DND-41 (cell line): ENCODE measurements at regions not wholly inside any gene's neighbourhood (a gene's known extent, or its start where the extent isn't known, plus 50 kb on each side); places are given as distances from the start of the nearest gene placed in this dataset.

ENCODE experiments used
- ATAC-seq: fragments of 200-7000 bp; cut with Tn5 transposase; 3 replicates; pipeline ENCODE4 v1.9.1; 2021; ENCODE audit warnings: low read depth; ENCODE audit not compliant: insufficient read depth
- DNase-seq: peaks from one replicate; pipeline ENCODE4 v3.0.0-alpha.2; 2020
- H2AFZ ChIP-seq: 2 replicates; pipeline ENCODE4 v1.6.0; 2012; ENCODE audit warnings: low read depth, low read length
- H3K27ac ChIP-seq: 2 replicates; pipeline ENCODE4 v1.5.1; 2012; ENCODE audit warnings: low read length, inconsistent platforms
- H3K27me3 ChIP-seq: fragments of 200-600 bp; sonication (generic); 2 replicates; pipeline ENCODE4 v1.6.0; 2012; ENCODE audit warnings: low read length, mild to moderate bottlenecking, inconsistent platforms; ENCODE audit not compliant: insufficient read depth, poor library complexity
- H3K36me3 ChIP-seq: 2 replicates; pipeline ENCODE4 v1.5.1; 2012; ENCODE audit warnings: low read length, inconsistent platforms; ENCODE audit not compliant: insufficient read depth
- H3K4me1 ChIP-seq: 2 replicates; pipeline ENCODE4 v1.5.1; 2012; ENCODE audit warnings: mild to moderate bottlenecking, low read length; ENCODE audit not compliant: insufficient read depth
- H3K4me2 ChIP-seq: 2 replicates; pipeline ENCODE4 v1.6.0; 2012; ENCODE audit warnings: mild to moderate bottlenecking, moderate library complexity, low read length, inconsistent platforms; ENCODE audit not compliant: insufficient read depth
- H3K4me3 ChIP-seq, 2 experiments: fragments of 200-600 bp in 1 of 2; shearing (Covaris generic) in 1 of 2; 2 replicates each; pipeline ENCODE4 v1.5.1; 2012 to 2016; ENCODE audit warnings: inconsistent platforms in 2 of 2, low read length in 2 of 2, mild to moderate bottlenecking in 2 of 2, low read depth in 1 of 2, moderate library complexity in 1 of 2
- H3K79me2 ChIP-seq: 2 replicates; pipeline ENCODE4 v1.6.0; 2012; ENCODE audit warnings: low read length, inconsistent platforms; ENCODE audit not compliant: insufficient read depth
- H3K9ac ChIP-seq: 2 replicates; pipeline ENCODE4 v1.6.0; 2012; ENCODE audit warnings: low read depth, mild to moderate bottlenecking, inconsistent platforms, low read length, moderate library complexity
- H3K9me3 ChIP-seq: 2 replicates; pipeline ENCODE4 v1.5.1; 2012; ENCODE audit warnings: low read length, moderate library complexity, mild to moderate bottlenecking, inconsistent platforms; ENCODE audit not compliant: insufficient read depth, severe bottlenecking
- H4K20me1 ChIP-seq: 2 replicates; pipeline ENCODE4 v1.6.0; 2012; ENCODE audit warnings: low read length; ENCODE audit not compliant: insufficient read depth
- EZH2 ChIP-seq: IDR thresholded peaks from 3 replicates; pipeline ENCODE4 v1.6.1; 2012; ENCODE audit warnings: borderline replicate concordance, low read depth, mild to moderate bottlenecking, moderate library complexity, low read length, inconsistent platforms; ENCODE audit not compliant: severe bottlenecking
- TF ChIP-seq, protein P1 (sequence below): IDR thresholded peaks from 2 replicates; pipeline ENCODE4 v1.5.1; 2012; ENCODE audit warnings: borderline replicate concordance, low read length, moderate library complexity, mild to moderate bottlenecking; ENCODE audit not compliant: poor library complexity, severe bottlenecking; ENCODE audit errors: extremely low read depth

DNA sequence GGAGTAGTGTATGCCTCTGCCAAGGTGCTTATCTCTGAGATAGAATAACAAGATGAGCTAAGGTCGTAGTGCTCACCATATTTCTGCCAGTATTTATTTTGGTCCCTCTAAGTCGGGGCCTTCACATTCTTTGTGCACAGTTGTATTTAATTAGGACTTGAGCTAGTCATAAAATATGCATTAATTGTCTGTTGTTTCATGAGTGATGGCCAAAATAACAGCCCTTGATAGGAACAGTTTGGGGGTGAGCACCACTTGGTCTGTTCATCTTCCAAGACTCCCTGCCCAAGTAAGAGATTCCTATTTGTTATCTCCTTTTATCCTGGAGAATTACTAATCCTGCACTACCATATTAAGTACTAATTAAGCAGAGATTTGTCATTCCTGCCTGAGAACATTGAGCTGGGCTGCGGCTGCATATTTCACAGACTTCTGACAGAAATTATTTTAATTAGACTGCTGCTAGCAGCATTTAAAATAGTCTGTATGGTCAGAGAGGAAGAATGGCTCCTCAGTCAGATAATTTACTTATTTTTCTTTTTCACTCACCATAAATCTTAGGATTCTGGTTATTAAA lies 435.1 kb downstream of the MTX2 start:
- TF ChIP-seq, protein P1, sequence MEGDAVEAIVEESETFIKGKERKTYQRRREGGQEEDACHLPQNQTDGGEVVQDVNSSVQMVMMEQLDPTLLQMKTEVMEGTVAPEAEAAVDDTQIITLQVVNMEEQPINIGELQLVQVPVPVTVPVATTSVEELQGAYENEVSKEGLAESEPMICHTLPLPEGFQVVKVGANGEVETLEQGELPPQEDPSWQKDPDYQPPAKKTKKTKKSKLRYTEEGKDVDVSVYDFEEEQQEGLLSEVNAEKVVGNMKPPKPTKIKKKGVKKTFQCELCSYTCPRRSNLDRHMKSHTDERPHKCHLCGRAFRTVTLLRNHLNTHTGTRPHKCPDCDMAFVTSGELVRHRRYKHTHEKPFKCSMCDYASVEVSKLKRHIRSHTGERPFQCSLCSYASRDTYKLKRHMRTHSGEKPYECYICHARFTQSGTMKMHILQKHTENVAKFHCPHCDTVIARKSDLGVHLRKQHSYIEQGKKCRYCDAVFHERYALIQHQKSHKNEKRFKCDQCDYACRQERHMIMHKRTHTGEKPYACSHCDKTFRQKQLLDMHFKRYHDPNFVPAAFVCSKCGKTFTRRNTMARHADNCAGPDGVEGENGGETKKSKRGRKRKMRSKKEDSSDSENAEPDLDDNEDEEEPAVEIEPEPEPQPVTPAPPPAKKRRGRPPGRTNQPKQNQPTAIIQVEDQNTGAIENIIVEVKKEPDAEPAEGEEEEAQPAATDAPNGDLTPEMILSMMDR, result no peak
- TF ChIP-seq EZH2, result no peak
- DNase-seq (no peak), ATAC-seq (no peak)
- no peaks in the 10 kb centered on the region for H4K20me1 ChIP-seq
- H3K36me3 ChIP-seq, result no peaks in the 10 kb centered on the region
- H3K4me1 ChIP-seq, result no peaks in the 10 kb centered on the region
- no peak overlapping the region for H3K4me2 ChIP-seq
- H3K4me3 ChIP-seq, result no peak overlapping the region
- no peak overlapping the region for H2AFZ ChIP-seq
- H3K9me3 ChIP-seq, result no peaks in the 10 kb centered on the region
- no peak overlapping the region for H3K27ac ChIP-seq
- no peaks in the 10 kb centered on the region for H3K79me2 ChIP-seq
- no peak overlapping the region for H3K9ac ChIP-seq
- H3K27me3 ChIP-seq, result peaks cover 5% of the 10 kb centered on the region

GRCh38 chr2:176709149-176709951 lies 440.1 kb downstream of the MTX2 start:
- Histone ChIP-seq H3K4me3 (no peak overlapping the region), H3K27me3 (peaks cover 9% of the 10 kb centered on the region), H3K79me2 (no peaks in the 10 kb centered on the region), H4K20me1 (no peaks in the 10 kb centered on the region), H3K27ac (no peak overlapping the region), H3K9ac (no peak overlapping the region), H3K36me3 (no peaks in the 10 kb centered on the region), H3K9me3 (no peaks in the 10 kb centered on the region), H3K4me2 (no peak overlapping the region), H2AFZ (no peak overlapping the region), H3K4me1 (no peaks in the 10 kb centered on the region)
- no peak for ATAC-seq
- DNase-seq, result no peak
- TF ChIP-seq, protein P1, result no peak
- no peak for TF ChIP-seq EZH2

- no peaks in the 10 kb centered on the region for H3K9me3 ChIP-seq
- peaks cover 9% of the 10 kb centered on the region for H3K27me3 ChIP-seq
- H2AFZ ChIP-seq, result no peak overlapping the region
- H3K36me3 ChIP-seq, result no peaks in the 10 kb centered on the region
- DNase-seq (no peak), ATAC-seq (no peak)
- no peak overlapping the region for H3K27ac ChIP-seq
- H3K9ac ChIP-seq, result no peak overlapping the region
- no peak overlapping the region for H3K4me3 ChIP-seq
- H4K20me1 ChIP-seq, result no peaks in the 10 kb centered on the region
- TF ChIP-seq, protein P1, result no peak
- no peak for TF ChIP-seq EZH2
- no peak overlapping the region for H3K4me2 ChIP-seq
- H3K79me2 ChIP-seq, result no peaks in the 10 kb centered on the region
- no peaks in the 10 kb centered on the region for H3K4me1 ChIP-seq
Observed at GRCh38 chr2:176709991-176710390, 440.7 kb downstream of the MTX2 start.
